Osteocyte (in vitro differentiated cells): ENCODE measurements at regions not wholly inside any gene's neighbourhood (a gene's known extent, or its start where the extent isn't known, plus 50 kb on each side); places are given as distances from the start of the nearest gene placed in this dataset.

ENCODE experiments used
- DNase-seq: peaks from one replicate; pipeline ENCODE4 v3.0.0; 2021; ENCODE audit warnings: mixed read lengths; ENCODE audit not compliant: unreplicated experiment; ENCODE audit errors: extremely low spot score
- H3K27ac Mint-ChIP-seq: one replicate; pipeline ENCODE4 v1.8.0; 2021; ENCODE audit warnings: mild to moderate bottlenecking, mixed read lengths; ENCODE audit not compliant: unreplicated experiment
- H3K27me3 Mint-ChIP-seq: one replicate; pipeline ENCODE4 v1.8.0; 2021; ENCODE audit warnings: mixed read lengths; ENCODE audit not compliant: unreplicated experiment
- H3K36me3 Mint-ChIP-seq: one replicate; pipeline ENCODE4 v1.8.0; 2021; ENCODE audit warnings: mixed read lengths; ENCODE audit not compliant: unreplicated experiment
- H3K4me1 Mint-ChIP-seq: one replicate; pipeline ENCODE4 v1.8.0; 2021; ENCODE audit warnings: mixed read lengths; ENCODE audit not compliant: unreplicated experiment
- H3K4me3 Mint-ChIP-seq: one replicate; pipeline ENCODE4 v1.8.0; 2021; ENCODE audit warnings: mild to moderate bottlenecking, moderate library complexity, mixed read lengths; ENCODE audit not compliant: unreplicated experiment
- H3K9me3 Mint-ChIP-seq: one replicate; pipeline ENCODE4 v1.8.0; 2021; ENCODE audit warnings: mixed read lengths; ENCODE audit not compliant: unreplicated experiment
- CTCF ChIP-seq: fragments of 200-600 bp; sonication (generic); IDR thresholded peaks from 2 replicates; pipeline ENCODE4 v1.5.0; 2021; ENCODE audit warnings: antibody characterized with exemption, mild to moderate bottlenecking, moderate library complexity

DNA sequence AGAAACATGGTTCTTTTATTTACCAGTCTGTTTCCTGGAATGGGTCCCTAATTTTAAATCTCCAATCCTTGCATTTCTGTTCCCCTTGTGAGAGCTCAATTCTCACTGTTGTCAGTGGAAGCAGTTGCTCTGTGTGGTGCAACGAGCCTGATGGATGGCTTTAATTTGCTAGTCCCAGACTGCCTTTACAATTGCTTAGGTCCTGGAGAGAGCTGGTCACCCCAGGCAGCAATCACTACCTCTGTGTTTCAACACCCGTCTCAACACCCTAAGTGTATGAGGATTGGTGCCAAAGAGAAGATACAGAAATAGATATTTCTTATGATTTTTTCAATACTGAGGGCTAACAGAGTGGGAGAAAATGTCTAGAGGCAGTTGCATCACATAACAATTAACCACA, 873.8 kb downstream of the GLUD2 start:
- H3K4me3 Mint-ChIP-seq, result no peak overlapping the region
- no peak overlapping the region for H3K27ac Mint-ChIP-seq
- no peak for DNase-seq
- no peaks in the 10 kb centered on the region for H3K36me3 Mint-ChIP-seq
- H3K27me3 Mint-ChIP-seq, result no peaks in the 10 kb centered on the region
- no peaks in the 10 kb centered on the region for H3K4me1 Mint-ChIP-seq
- peaks cover 16% of the 10 kb centered on the region for H3K9me3 Mint-ChIP-seq
- TF ChIP-seq CTCF, result no peak

DNA sequence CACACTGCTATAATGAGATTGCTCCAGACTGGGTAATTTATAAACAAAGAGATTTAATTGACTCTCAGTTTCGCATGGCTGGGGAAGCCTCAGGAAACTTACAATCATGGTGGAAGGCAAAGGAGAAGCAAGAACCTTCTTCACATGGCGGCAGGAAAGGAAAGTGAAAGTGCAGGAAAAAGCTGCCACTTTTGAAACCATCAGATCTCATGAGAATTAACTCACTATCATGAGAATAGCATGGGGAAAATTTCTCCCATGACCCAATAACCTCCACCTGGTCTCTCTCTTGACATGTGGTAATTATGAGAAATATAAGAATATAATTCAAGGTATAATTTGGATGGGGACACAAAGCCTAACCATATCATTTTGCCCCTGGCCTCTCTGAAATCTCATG, 884.2 kb downstream of the GLUD2 start:
- peaks cover 9% of the 10 kb centered on the region for H3K9me3 Mint-ChIP-seq
- no peak for TF ChIP-seq CTCF
- H3K27me3 Mint-ChIP-seq, result no peaks in the 10 kb centered on the region
- no peak overlapping the region for H3K27ac Mint-ChIP-seq
- no peak overlapping the region for H3K4me3 Mint-ChIP-seq
- no peaks in the 10 kb centered on the region for H3K4me1 Mint-ChIP-seq
- H3K36me3 Mint-ChIP-seq, result no peaks in the 10 kb centered on the region
- DNase-seq, result no peak

DNA sequence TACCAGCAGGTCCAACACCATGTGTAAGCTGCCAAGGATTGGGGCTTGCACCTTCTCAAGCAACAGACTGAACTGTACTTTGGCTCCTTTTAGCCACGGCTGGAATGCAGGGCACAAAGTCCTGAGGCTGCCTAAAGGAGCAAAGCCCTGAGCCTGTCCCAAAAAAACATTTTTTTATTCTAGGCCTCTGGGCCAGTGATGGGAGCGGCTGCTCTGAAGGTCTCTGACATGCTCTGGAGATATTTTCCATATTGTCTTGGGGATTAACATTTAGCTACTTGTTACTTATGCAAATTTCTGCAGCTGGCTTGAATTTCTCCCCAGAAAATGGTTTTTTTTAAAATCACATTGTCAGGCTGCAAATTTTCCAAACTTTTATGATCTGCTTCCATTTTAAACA, 885.3 kb downstream of the GLUD2 start:
- TF ChIP-seq CTCF, result no peak
- Mint-ChIP-seq H3K27me3 (no peaks in the 10 kb centered on the region), H3K4me3 (no peak overlapping the region), H3K27ac (no peak overlapping the region), H3K9me3 (peaks cover 2% of the 10 kb centered on the region), H3K4me1 (no peaks in the 10 kb centered on the region), H3K36me3 (no peaks in the 10 kb centered on the region)
- DNase-seq, result no peak

- no peak overlapping the region for H3K27ac Mint-ChIP-seq
- no peaks in the 10 kb centered on the region for H3K4me1 Mint-ChIP-seq
- peaks cover 36% of the 10 kb centered on the region for H3K9me3 Mint-ChIP-seq
- no peaks in the 10 kb centered on the region for H3K27me3 Mint-ChIP-seq
- no peak for TF ChIP-seq CTCF
- no peak for DNase-seq
- H3K36me3 Mint-ChIP-seq, result no peaks in the 10 kb centered on the region
- no peak overlapping the region for H3K4me3 Mint-ChIP-seq
Observed at GRCh38 chrX:121949041-121949760, 901.8 kb downstream of the GLUD2 start.

DNA sequence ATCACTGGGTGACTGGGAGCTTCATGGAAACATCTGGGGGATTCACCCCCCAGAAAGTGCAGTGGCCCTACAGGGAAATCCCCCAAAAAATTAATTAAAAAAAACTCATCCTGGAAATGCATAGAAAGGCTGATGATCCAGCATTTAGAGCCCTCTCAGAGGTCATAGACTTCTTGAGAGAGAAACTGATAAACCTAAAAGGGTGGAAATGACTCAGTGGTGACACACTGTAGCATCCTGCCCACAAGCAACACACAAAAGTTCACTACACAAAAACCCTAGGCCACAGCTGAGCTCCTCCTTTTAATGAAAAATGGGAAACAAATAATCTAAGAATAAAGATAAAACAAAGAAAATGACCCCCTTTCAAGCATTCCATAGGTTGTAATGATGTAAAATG, 911.5 kb downstream of the GLUD2 start:
- Mint-ChIP-seq H3K4me3 (no peak overlapping the region), H3K36me3 (no peaks in the 10 kb centered on the region), H3K27ac (no peak overlapping the region), H3K9me3 (peaks cover 44% of the 10 kb centered on the region), H3K27me3 (no peaks in the 10 kb centered on the region), H3K4me1 (no peaks in the 10 kb centered on the region)
- no peak for TF ChIP-seq CTCF
- no peak for DNase-seq
